ENCODE measurements at regions not wholly inside any gene's neighbourhood (a gene's known extent, or its start where the extent isn't known, plus 50 kb on each side); places are given as distances from the start of the nearest gene placed in this dataset.
A peak's percentile ranks its signal among the peaks of the same experiment; 100 is the strongest.

GRCh38 chr4:104905065-104905464, 241.6 kb upstream of the TET2 start:
- H3K27ac ChIP-seq, result no peak overlapping the region
- intact Hi-C loops (cut with DNase I), result no loop called here
- H3K9me3 ChIP-seq, result no peaks in the 10 kb centered on the region
- no peaks in the 10 kb centered on the region for H3K27me3 ChIP-seq (ENCODE audit: insufficient read depth in 3 of 3, low read length in 2 of 3)
- TF ChIP-seq, protein P1, sequence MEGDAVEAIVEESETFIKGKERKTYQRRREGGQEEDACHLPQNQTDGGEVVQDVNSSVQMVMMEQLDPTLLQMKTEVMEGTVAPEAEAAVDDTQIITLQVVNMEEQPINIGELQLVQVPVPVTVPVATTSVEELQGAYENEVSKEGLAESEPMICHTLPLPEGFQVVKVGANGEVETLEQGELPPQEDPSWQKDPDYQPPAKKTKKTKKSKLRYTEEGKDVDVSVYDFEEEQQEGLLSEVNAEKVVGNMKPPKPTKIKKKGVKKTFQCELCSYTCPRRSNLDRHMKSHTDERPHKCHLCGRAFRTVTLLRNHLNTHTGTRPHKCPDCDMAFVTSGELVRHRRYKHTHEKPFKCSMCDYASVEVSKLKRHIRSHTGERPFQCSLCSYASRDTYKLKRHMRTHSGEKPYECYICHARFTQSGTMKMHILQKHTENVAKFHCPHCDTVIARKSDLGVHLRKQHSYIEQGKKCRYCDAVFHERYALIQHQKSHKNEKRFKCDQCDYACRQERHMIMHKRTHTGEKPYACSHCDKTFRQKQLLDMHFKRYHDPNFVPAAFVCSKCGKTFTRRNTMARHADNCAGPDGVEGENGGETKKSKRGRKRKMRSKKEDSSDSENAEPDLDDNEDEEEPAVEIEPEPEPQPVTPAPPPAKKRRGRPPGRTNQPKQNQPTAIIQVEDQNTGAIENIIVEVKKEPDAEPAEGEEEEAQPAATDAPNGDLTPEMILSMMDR (IDR thresholded peaks at IDR 0.05), result no peak
- DNase-seq, result no peak
- no peaks in the 10 kb centered on the region for H3K36me3 ChIP-seq (ENCODE audit: insufficient read depth in 1 of 2, low read depth in 1 of 2)
- 68 to 86% (median 71%) methylated on average over 2 of the region's 2 CpGs for WGBS, 3 donors
- no peak overlapping the region for H3K4me3 ChIP-seq
- no peak for ATAC-seq
- H3K4me1 ChIP-seq, result no peaks in the 10 kb centered on the region

GRCh38 chr4:104905546-104905945, 241.1 kb upstream of the TET2 start:
- WGBS, 3 donors, result 22 to 29% (median 26%) methylated on average over 1 of the region's 1 CpG
- TF ChIP-seq, protein P1 (IDR thresholded peaks at IDR 0.05), result no peak
- H3K27me3 ChIP-seq (ENCODE audit: insufficient read depth in 3 of 3, low read length in 2 of 3), result no peaks in the 10 kb centered on the region
- H3K9me3 ChIP-seq, result no peaks in the 10 kb centered on the region
- no peaks in the 10 kb centered on the region for H3K4me1 ChIP-seq
- intact Hi-C loops (cut with DNase I), result no loop called here
- H3K27ac ChIP-seq, result no peak overlapping the region
- DNase-seq (no peak), ATAC-seq (no peak)
- H3K4me3 ChIP-seq, result no peak overlapping the region
- no peaks in the 10 kb centered on the region for H3K36me3 ChIP-seq (ENCODE audit: insufficient read depth in 1 of 2, low read depth in 1 of 2)

DNA sequence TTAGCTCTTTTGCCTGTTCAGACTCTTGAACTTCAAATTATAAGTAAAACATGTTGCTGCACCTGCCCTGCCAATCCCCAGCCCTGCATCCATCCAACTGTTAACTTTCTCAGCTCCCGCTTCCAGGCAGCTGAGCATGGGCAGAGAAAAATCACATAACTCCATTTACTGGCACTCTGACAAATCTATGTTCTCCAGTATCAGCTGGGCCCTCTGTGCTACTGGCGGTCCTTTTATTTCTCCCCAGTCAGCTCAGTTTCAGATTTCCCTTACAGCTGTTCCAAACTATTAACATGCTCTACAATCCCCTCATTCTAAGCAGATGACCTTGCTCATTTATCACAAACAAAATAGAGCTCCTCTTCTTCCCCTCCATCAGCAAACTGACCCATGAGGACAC, 240.4 kb upstream of the TET2 start:
- ATAC-seq, result peak in 1 of 4 donors; percentile 52
- Histone ChIP-seq H3K9me3 (no peaks in the 10 kb centered on the region), H3K4me1 (no peaks in the 10 kb centered on the region), H3K4me3 (no peak overlapping the region), H3K27me3 (ENCODE audit: insufficient read depth in 3 of 3, low read length in 2 of 3) (no peaks in the 10 kb centered on the region), H3K36me3 (ENCODE audit: insufficient read depth in 1 of 2, low read depth in 1 of 2) (no peaks in the 10 kb centered on the region), H3K27ac (no peak overlapping the region)
- intact Hi-C loops (cut with DNase I), result no loop called here
- 13 to 23% (median 23%) methylated on average over 2 of the region's 2 CpGs for WGBS, 3 donors
- TF ChIP-seq, protein P1 (IDR thresholded peaks at IDR 0.05), result no peak
- DNase-seq, result no peak

DNA sequence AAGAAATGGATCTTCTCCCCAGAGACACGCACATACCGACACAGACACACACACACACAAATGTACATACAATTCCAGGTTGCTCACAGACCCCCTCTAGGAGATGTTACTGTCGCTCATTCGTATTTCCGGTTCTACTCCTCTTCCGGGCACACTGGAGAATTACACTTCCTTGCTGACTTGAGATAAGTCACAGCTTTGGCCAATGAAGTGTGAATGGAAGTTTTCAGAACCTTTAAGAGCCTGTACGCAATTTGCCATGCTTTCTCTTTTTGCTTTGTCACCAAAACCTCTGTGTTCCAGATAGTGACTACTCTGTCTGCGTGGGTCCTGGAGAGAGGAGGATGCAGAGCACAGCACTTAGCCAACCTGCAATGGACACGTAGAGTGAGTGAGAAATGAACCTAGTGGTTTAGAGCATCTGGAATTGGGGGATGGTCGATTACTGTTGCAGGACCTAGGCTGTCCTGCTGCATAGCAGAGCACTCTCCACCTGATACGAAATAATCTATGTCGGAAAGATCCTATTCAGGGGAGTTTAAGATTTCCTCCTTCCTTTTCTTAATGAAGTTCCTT, 239.5 kb upstream of the TET2 start:
- TF ChIP-seq, protein P1 (IDR thresholded peaks at IDR 0.05), result no peak
- 42 to 70% (median 50%) methylated on average over 12 of the region's 12 CpGs for WGBS, 3 donors

GRCh38 chr4:104907991-104908390, 238.7 kb upstream of the TET2 start:
- Histone ChIP-seq H3K9me3 (no peaks in the 10 kb centered on the region), H3K36me3 (ENCODE audit: insufficient read depth in 1 of 2, low read depth in 1 of 2) (no peaks in the 10 kb centered on the region), H3K4me1 (no peaks in the 10 kb centered on the region), H3K27ac (no peak overlapping the region), H3K4me3 (no peak overlapping the region), H3K27me3 (ENCODE audit: insufficient read depth in 3 of 3, low read length in 2 of 3) (no peaks in the 10 kb centered on the region)
- TF ChIP-seq, protein P1 (IDR thresholded peaks at IDR 0.05), result no peak
- ATAC-seq, result no peak
- DNase-seq, result no peak
- intact Hi-C loops (cut with DNase I), result no loop called here
- 16 to 59% (median 24%) methylated on average over 1 of the region's 1 CpG for WGBS, 3 donors

More for the DNA sequence above, 239.5 kb upstream of the TET2 start:
- Histone ChIP-seq H3K27me3 (ENCODE audit: insufficient read depth in 3 of 3, low read length in 2 of 3) (no peaks in the 10 kb centered on the region), H3K4me3 (no peak overlapping the region), H3K27ac (no peak overlapping the region), H3K9me3 (no peaks in the 10 kb centered on the region), H3K4me1 (no peaks in the 10 kb centered on the region), H3K36me3 (ENCODE audit: insufficient read depth in 1 of 2, low read depth in 1 of 2) (no peaks in the 10 kb centered on the region)
- ATAC-seq (peak in 1 of 4 donors; percentile 29), DNase-seq (no peak)
- intact Hi-C loops (cut with DNase I), result no loop called here

All from psoas muscle (tissue), 7 donors.